ENCODE measurements at regions not wholly inside any gene's neighbourhood (a gene's known extent, or its start where the extent isn't known, plus 50 kb on each side); places are given as distances from the start of the nearest gene placed in this dataset.
"Not testable (repeated sequence)": the region's sequence is repeated elsewhere in the genome, so short reads cannot be mapped to it uniquely, and the experiment has no call there.

- Histone ChIP-seq H3K27me3 (ENCODE audit: control insufficient read depth, insufficient read depth, low read length) (no peaks in the 10 kb centered on the region), H3K9ac (ENCODE audit: low read length) (no peak overlapping the region), H3K36me3 (ENCODE audit: control insufficient read depth, insufficient read depth, low read length) (no peaks in the 10 kb centered on the region), H3K9me3 (ENCODE audit: control insufficient read depth, low read length) (no peaks in the 10 kb centered on the region), H3K4me3 (ENCODE audit: low read length) (no peak overlapping the region), H3K4me1 (ENCODE audit: control insufficient read depth, insufficient read depth, low read length) (peaks cover 10% of the 10 kb centered on the region)
Measured at GRCh38 chr13:27352698-27353097, 71.7 kb upstream of the GTF3A start.

- Histone ChIP-seq H3K4me1 (ENCODE audit: control insufficient read depth, insufficient read depth, low read length) (peaks cover 10% of the 10 kb centered on the region), H3K27me3 (ENCODE audit: control insufficient read depth, insufficient read depth, low read length) (no peaks in the 10 kb centered on the region), H3K36me3 (ENCODE audit: control insufficient read depth, insufficient read depth, low read length) (no peaks in the 10 kb centered on the region), H3K4me3 (ENCODE audit: low read length) (peak overlapping the region; percentile 38), H3K9ac (ENCODE audit: low read length) (peak overlapping the region; percentile 22), H3K9me3 (ENCODE audit: control insufficient read depth, low read length) (no peaks in the 10 kb centered on the region)
Measured at GRCh38 chr13:27353166-27353583, 71.2 kb upstream of the GTF3A start.

DNA sequence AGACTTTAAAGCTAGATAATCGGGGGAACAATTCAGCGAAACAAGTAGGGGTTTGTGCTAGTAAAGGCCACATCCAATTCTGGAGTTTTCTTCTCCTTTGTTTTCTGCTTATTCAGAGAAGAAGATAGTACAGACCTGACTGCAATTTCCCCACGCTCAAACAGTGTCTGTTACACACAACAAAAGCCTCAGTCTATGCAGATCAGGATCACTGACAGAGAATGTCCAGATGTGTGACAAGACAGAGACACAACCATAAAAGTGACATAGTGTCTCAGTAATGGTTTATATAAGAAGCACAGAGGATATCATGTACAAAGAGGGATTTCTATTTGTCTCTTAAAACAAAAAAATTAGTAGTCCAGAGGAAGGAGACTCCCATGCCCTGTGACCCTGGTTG, 70.7 kb upstream of the GTF3A start:
- peak overlapping the region; percentile 38 for H3K4me3 ChIP-seq (ENCODE audit: low read length)

GRCh38 chr13:27354379-27354778, 70.0 kb upstream of the GTF3A start:
- H3K36me3 ChIP-seq (ENCODE audit: control insufficient read depth, insufficient read depth, low read length): no peaks in the 10 kb centered on the region

More for the DNA sequence above, 70.7 kb upstream of the GTF3A start:
- no peaks in the 10 kb centered on the region for H3K27me3 ChIP-seq (ENCODE audit: control insufficient read depth, insufficient read depth, low read length)
- no peaks in the 10 kb centered on the region for H3K36me3 ChIP-seq (ENCODE audit: control insufficient read depth, insufficient read depth, low read length)
- H3K9me3 ChIP-seq (ENCODE audit: control insufficient read depth, low read length): no peaks in the 10 kb centered on the region
- peaks cover 10% of the 10 kb centered on the region for H3K4me1 ChIP-seq (ENCODE audit: control insufficient read depth, insufficient read depth, low read length)
- H3K9ac ChIP-seq (ENCODE audit: low read length): peak overlapping the region; percentile 22

GRCh38 chr13:27355894-27356293, 68.5 kb upstream of the GTF3A start:
- Histone ChIP-seq H3K9me3 (ENCODE audit: control insufficient read depth, low read length) (no peaks in the 10 kb centered on the region), H3K4me3 (ENCODE audit: low read length) (no peak overlapping the region), H3K27me3 (ENCODE audit: control insufficient read depth, insufficient read depth, low read length) (peaks cover 4% of the 10 kb centered on the region), H3K4me1 (ENCODE audit: control insufficient read depth, insufficient read depth, low read length) (peaks cover 10% of the 10 kb centered on the region), H3K9ac (ENCODE audit: low read length) (no peak overlapping the region), H3K36me3 (ENCODE audit: control insufficient read depth, insufficient read depth, low read length) (no peaks in the 10 kb centered on the region)

More at GRCh38 chr13:27354379-27354778, 70.0 kb upstream of the GTF3A start:
- Histone ChIP-seq H3K4me3 (ENCODE audit: low read length) (no peak overlapping the region), H3K9ac (ENCODE audit: low read length) (no peak overlapping the region), H3K9me3 (ENCODE audit: control insufficient read depth, low read length) (no peaks in the 10 kb centered on the region), H3K27me3 (ENCODE audit: control insufficient read depth, insufficient read depth, low read length) (peaks cover 1% of the 10 kb centered on the region), H3K4me1 (ENCODE audit: control insufficient read depth, insufficient read depth, low read length) (peaks cover 10% of the 10 kb centered on the region)

GRCh38 chr13:27358420-27358819, 66.0 kb upstream of the GTF3A start:
- H3K4me3 ChIP-seq (ENCODE audit: low read length): no peak overlapping the region

GRCh38 chr13:27359199-27359821, 65.1 kb upstream of the GTF3A start:
- Histone ChIP-seq H3K36me3 (ENCODE audit: control insufficient read depth, insufficient read depth, low read length) (no peaks in the 10 kb centered on the region), H3K27me3 (ENCODE audit: control insufficient read depth, insufficient read depth, low read length) (peaks cover 24% of the 10 kb centered on the region), H3K4me1 (ENCODE audit: control insufficient read depth, insufficient read depth, low read length) (peaks cover 13% of the 10 kb centered on the region), H3K4me3 (ENCODE audit: low read length) (no peak overlapping the region), H3K9ac (ENCODE audit: low read length) (no peak overlapping the region), H3K9me3 (ENCODE audit: control insufficient read depth, low read length) (no peaks in the 10 kb centered on the region)

More at GRCh38 chr13:27358420-27358819, 66.0 kb upstream of the GTF3A start:
- Histone ChIP-seq H3K9me3 (ENCODE audit: control insufficient read depth, low read length) (no peaks in the 10 kb centered on the region), H3K36me3 (ENCODE audit: control insufficient read depth, insufficient read depth, low read length) (no peaks in the 10 kb centered on the region), H3K9ac (ENCODE audit: low read length) (no peak overlapping the region), H3K4me1 (ENCODE audit: control insufficient read depth, insufficient read depth, low read length) (peaks cover 19% of the 10 kb centered on the region), H3K27me3 (ENCODE audit: control insufficient read depth, insufficient read depth, low read length) (peaks cover 24% of the 10 kb centered on the region)

DNA sequence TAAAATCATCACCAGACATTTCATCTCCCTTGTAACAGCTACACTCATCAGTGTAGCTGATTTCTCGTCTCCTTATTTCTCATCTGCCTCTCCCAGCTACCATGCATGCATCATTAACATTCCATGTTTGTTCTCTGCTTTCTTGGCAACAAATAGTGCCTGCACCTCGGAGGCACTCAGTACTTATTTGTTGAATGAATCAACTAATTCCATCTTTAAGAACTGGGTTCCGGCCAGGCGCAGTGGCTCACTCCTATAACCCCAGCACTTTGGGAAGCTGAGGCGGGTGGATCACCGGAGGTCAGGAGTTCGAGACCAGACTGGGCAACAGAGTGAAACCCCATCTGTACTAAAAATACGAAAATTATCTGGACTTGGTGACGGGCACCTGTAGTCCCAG, 63.9 kb upstream of the GTF3A start:
- Histone ChIP-seq H3K9me3 (ENCODE audit: control insufficient read depth, low read length) (no peaks in the 10 kb centered on the region), H3K4me1 (ENCODE audit: control insufficient read depth, insufficient read depth, low read length) (peaks cover 13% of the 10 kb centered on the region), H3K27me3 (ENCODE audit: control insufficient read depth, insufficient read depth, low read length) (peaks cover 24% of the 10 kb centered on the region), H3K9ac (ENCODE audit: low read length) (no peak overlapping the region), H3K36me3 (ENCODE audit: control insufficient read depth, insufficient read depth, low read length) (no peaks in the 10 kb centered on the region), H3K4me3 (ENCODE audit: low read length) (no peak overlapping the region)

DNA sequence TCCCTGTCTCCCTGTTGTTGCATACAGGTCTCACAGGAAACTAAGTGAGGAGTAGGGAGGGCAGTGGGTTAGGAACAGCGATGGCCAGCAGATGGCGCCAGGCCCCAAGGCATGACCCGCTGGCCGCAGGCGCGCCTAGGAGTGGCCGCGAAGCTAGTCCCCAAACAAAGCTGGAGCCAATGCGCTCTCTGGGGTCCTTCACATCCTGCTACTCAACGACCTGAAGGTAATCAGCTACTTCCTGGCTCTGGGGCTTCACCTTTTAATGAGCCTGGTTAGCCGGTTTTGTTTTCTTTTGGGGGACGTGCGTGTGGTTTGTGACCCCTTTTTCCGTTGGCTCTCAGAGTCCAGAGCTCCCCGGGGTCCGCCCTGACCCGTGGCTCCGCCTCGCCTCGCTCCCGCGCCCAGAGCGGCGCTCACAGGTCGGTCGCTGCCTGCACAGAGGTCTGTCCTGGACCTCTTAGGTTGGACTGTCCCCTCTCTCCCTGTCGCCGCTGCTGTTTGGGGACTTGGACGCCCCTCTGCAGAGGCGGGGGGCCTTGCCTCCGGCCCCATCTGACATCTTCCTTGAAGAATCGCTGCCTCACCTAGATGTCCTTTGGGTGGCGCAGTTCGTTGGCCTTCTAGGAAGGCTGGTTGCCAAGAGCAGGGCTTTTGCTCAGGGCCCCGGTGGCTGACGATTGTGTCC, 62.2 kb upstream of the GTF3A start:
- H3K9me3 ChIP-seq (ENCODE audit: control insufficient read depth, low read length): no peaks in the 10 kb centered on the region
- peak overlapping the region; percentile 68 for H3K9ac ChIP-seq (ENCODE audit: low read length)
- H3K4me3 ChIP-seq (ENCODE audit: low read length): peak overlapping the region; percentile 57
- peaks cover 24% of the 10 kb centered on the region for H3K27me3 ChIP-seq (ENCODE audit: control insufficient read depth, insufficient read depth, low read length)
- peaks cover 15% of the 10 kb centered on the region for H3K4me1 ChIP-seq (ENCODE audit: control insufficient read depth, insufficient read depth, low read length)
- H3K36me3 ChIP-seq (ENCODE audit: control insufficient read depth, insufficient read depth, low read length): no peaks in the 10 kb centered on the region

DNA sequence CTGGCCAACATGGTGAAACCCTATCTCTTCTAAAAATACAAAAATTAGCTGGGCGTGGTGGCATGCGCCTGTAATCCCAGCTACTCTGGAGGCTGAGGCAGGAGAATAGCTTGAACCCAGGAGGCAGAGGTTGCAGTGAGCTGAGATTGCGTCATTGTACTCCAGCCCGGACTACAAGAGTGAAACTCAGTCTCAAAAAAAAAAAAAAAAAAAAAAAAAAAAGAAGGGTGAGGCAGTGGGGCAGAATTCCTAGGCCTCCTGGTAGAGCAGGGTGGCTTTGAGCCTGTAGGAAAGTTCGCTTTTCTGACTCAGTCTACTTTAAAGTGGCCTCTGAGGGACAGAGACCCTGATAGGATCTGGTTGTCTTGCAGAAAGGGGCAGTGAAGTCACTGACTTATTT, 60.8 kb upstream of the GTF3A start:
- not testable (repeated sequence) for H3K9ac ChIP-seq (ENCODE audit: low read length); H3K36me3 ChIP-seq (ENCODE audit: control insufficient read depth, insufficient read depth, low read length); H3K9me3 ChIP-seq (ENCODE audit: control insufficient read depth, low read length); H3K4me3 ChIP-seq (ENCODE audit: low read length)
- peaks cover 24% of the 10 kb centered on the region for H3K27me3 ChIP-seq (ENCODE audit: control insufficient read depth, insufficient read depth, low read length)
- H3K4me1 ChIP-seq (ENCODE audit: control insufficient read depth, insufficient read depth, low read length): peaks cover 29% of the 10 kb centered on the region

DNA sequence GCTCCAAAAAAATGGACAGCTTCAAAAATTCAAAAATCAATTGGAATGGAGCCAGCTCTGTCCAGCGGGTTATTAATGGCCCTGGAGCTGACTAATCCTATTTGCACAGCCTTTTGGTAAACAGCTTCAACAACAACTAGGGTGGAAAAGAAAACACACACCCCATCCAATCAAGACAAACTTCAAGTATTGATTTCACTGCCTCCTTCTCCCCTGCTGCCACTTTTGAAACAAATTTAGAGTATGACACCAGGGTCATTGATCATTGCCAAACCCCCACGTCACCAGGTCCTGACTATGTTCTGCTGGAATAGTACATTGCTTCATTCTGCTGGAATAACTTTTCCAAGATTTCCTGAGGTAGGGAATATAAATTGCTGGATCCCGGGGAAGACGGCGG, 56.8 kb upstream of the GTF3A start:
- Histone ChIP-seq H3K4me3 (ENCODE audit: low read length) (no peak overlapping the region), H3K27me3 (ENCODE audit: control insufficient read depth, insufficient read depth, low read length) (peaks cover 13% of the 10 kb centered on the region), H3K9ac (ENCODE audit: low read length) (peak overlapping the region; percentile 12), H3K36me3 (ENCODE audit: control insufficient read depth, insufficient read depth, low read length) (no peaks in the 10 kb centered on the region), H3K4me1 (ENCODE audit: control insufficient read depth, insufficient read depth, low read length) (peaks cover 35% of the 10 kb centered on the region), H3K9me3 (ENCODE audit: control insufficient read depth, low read length) (no peaks in the 10 kb centered on the region)

GRCh38 chr13:27370305-27370872, 54.0 kb upstream of the GTF3A start:
- H3K36me3 ChIP-seq (ENCODE audit: control insufficient read depth, insufficient read depth, low read length): no peaks in the 10 kb centered on the region
- H3K4me3 ChIP-seq (ENCODE audit: low read length): no peak overlapping the region
- H3K4me1 ChIP-seq (ENCODE audit: control insufficient read depth, insufficient read depth, low read length): peaks cover 52% of the 10 kb centered on the region
- no peaks in the 10 kb centered on the region for H3K9me3 ChIP-seq (ENCODE audit: control insufficient read depth, low read length)
- no peak overlapping the region for H3K9ac ChIP-seq (ENCODE audit: low read length)
- H3K27me3 ChIP-seq (ENCODE audit: control insufficient read depth, insufficient read depth, low read length): peaks cover 9% of the 10 kb centered on the region

Measured in mucosa of stomach (tissue), 1 donor.